ENCODE measurements at regions not wholly inside any gene's neighbourhood (a gene's known extent, or its start where the extent isn't known, plus 50 kb on each side); places are given as distances from the start of the nearest gene placed in this dataset.

GRCh38 chr12:93970900-93971688 lies 177.3 kb upstream of the PLXNC1 start:
- H3K9me3 ChIP-seq, result no peaks in the 10 kb centered on the region
- peaks cover 0 to 5% (median 0%) of the 10 kb centered on the region in 4 donors for H3K4me1 ChIP-seq
- H3K36me3 ChIP-seq, result no peaks in the 10 kb centered on the region
- H3K27ac ChIP-seq, result no peak overlapping the region
- no peak for DNase-seq (ENCODE audit: low spot score in 2 of 2)
- H3K27me3 ChIP-seq, result no peaks in the 10 kb centered on the region
- WGBS, 2 donors, result 70 to 96% methylated on average over 10 of the region's 10 CpGs
- H3K4me3 ChIP-seq, result no peak overlapping the region
- no peak for TF ChIP-seq POLR2A (IDR thresholded peaks at IDR 0.05)
- TF ChIP-seq, protein P1, sequence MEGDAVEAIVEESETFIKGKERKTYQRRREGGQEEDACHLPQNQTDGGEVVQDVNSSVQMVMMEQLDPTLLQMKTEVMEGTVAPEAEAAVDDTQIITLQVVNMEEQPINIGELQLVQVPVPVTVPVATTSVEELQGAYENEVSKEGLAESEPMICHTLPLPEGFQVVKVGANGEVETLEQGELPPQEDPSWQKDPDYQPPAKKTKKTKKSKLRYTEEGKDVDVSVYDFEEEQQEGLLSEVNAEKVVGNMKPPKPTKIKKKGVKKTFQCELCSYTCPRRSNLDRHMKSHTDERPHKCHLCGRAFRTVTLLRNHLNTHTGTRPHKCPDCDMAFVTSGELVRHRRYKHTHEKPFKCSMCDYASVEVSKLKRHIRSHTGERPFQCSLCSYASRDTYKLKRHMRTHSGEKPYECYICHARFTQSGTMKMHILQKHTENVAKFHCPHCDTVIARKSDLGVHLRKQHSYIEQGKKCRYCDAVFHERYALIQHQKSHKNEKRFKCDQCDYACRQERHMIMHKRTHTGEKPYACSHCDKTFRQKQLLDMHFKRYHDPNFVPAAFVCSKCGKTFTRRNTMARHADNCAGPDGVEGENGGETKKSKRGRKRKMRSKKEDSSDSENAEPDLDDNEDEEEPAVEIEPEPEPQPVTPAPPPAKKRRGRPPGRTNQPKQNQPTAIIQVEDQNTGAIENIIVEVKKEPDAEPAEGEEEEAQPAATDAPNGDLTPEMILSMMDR (IDR thresholded peaks at IDR 0.05), result no peak
- no peak for TF ChIP-seq EP300 (IDR thresholded peaks at IDR 0.05)

GRCh38 chr12:93972411-93973208 lies 175.8 kb upstream of the PLXNC1 start:
- Histone ChIP-seq H3K9me3 (no peaks in the 10 kb centered on the region), H3K27me3 (no peaks in the 10 kb centered on the region), H3K27ac (no peak overlapping the region), H3K4me3 (no peak overlapping the region), H3K4me1 (peaks cover 0 to 5% (median 0%) of the 10 kb centered on the region in 4 donors), H3K36me3 (no peaks in the 10 kb centered on the region)
- WGBS, 2 donors, result 83 to 86% methylated on average over 8 of the region's 8 CpGs
- TF ChIP-seq POLR2A (IDR thresholded peaks at IDR 0.05), result no peak
- DNase-seq (ENCODE audit: low spot score in 2 of 2), result no peak

DNA sequence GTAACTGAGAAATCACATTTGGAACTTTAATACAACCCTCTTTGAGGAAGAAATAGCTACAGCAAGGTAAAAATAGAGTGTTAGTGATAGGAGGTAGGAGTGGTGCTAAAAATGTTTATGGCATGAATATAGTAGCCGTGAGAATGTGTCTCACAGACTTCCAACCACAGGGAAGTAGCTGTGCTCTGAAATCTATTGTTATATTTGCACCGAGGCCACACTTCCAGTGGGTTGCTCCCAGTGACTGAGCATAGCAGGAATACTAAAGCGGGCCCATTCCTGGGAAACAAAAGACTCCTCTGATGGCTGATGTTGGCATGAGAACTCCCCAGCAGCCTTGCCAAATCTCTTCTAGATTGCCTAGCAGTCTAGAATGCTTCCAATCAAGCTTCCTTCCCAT lies 174.1 kb upstream of the PLXNC1 start:
- H3K4me3 ChIP-seq, result no peak overlapping the region
- no peaks in the 10 kb centered on the region for H3K9me3 ChIP-seq
- no peaks in the 10 kb centered on the region for H3K36me3 ChIP-seq
- DNase-seq (ENCODE audit: low spot score in 2 of 2), result no peak
- peaks cover 0 to 5% (median 0%) of the 10 kb centered on the region in 4 donors for H3K4me1 ChIP-seq
- no peak for TF ChIP-seq POLR2A (IDR thresholded peaks at IDR 0.05)
- no peak for TF ChIP-seq EP300 (IDR thresholded peaks at IDR 0.05)
- TF ChIP-seq, protein P1 (IDR thresholded peaks at IDR 0.05), result no peak
- H3K27ac ChIP-seq, result no peak overlapping the region
- no peaks in the 10 kb centered on the region for H3K27me3 ChIP-seq
- 48 to 61% methylated on average over 3 of the region's 3 CpGs for WGBS, 2 donors

- Histone ChIP-seq H3K27me3 (no peaks in the 10 kb centered on the region), H3K27ac (no peak overlapping the region), H3K4me1 (peaks cover 0 to 5% (median 0%) of the 10 kb centered on the region in 4 donors), H3K36me3 (no peaks in the 10 kb centered on the region), H3K4me3 (no peak overlapping the region), H3K9me3 (no peaks in the 10 kb centered on the region)
- TF ChIP-seq, protein P1 (IDR thresholded peaks at IDR 0.05), result no peak
- TF ChIP-seq POLR2A (IDR thresholded peaks at IDR 0.05) (no peak), EP300 (IDR thresholded peaks at IDR 0.05) (no peak)
- DNase-seq (ENCODE audit: low spot score in 2 of 2), result no peak
- WGBS, 2 donors, result 82% methylated on average over 2 of the region's 2 CpGs
Observed at GRCh38 chr12:93976024-93976423, 172.4 kb upstream of the PLXNC1 start.

- no peak for DNase-seq (ENCODE audit: low spot score in 2 of 2)
Observed at GRCh38 chr12:93977081-93977480, 171.3 kb upstream of the PLXNC1 start.

More at GRCh38 chr12:93977081-93977480, 171.3 kb upstream of the PLXNC1 start:
- H3K36me3 ChIP-seq, result no peaks in the 10 kb centered on the region
- H3K4me3 ChIP-seq, result no peak overlapping the region
- H3K27me3 ChIP-seq, result no peaks in the 10 kb centered on the region
- no peaks in the 10 kb centered on the region for H3K9me3 ChIP-seq
- WGBS, 2 donors, result 76 to 92% methylated on average over 3 of the region's 3 CpGs
- peaks cover 0 to 5% (median 0%) of the 10 kb centered on the region in 4 donors for H3K4me1 ChIP-seq
- H3K27ac ChIP-seq, result no peak overlapping the region
- TF ChIP-seq POLR2A (IDR thresholded peaks at IDR 0.05), result no peak
- TF ChIP-seq, protein P1 (IDR thresholded peaks at IDR 0.05), result no peak
- no peak for TF ChIP-seq EP300 (IDR thresholded peaks at IDR 0.05)
